ENCODE measurements at regions not wholly inside any gene's neighbourhood (a gene's known extent, or its start where the extent isn't known, plus 50 kb on each side); places are given as distances from the start of the nearest gene placed in this dataset.

- H4K8ac ChIP-seq (replicated peaks; ENCODE audit: insufficient read length, low read depth, low read length): no peak overlapping the region
- no peak overlapping the region for H2BK12ac ChIP-seq (ENCODE audit: insufficient read length, low read depth, low read length)
- no peaks in the 10 kb centered on the region for H3K4me1 ChIP-seq (ENCODE audit: insufficient read depth, low read length)
- no peak overlapping the region for H3K18ac ChIP-seq (ENCODE audit: insufficient read length, low read depth, low read length)
- Mint-ChIP-seq H3K9me3 (peaks cover 0 to 5% of the 10 kb centered on the region in 2 experiments; a peak in 3 of 5 replicates), H3K4me3 (no peak overlapping the region), H3K4me1 (no peaks in the 10 kb centered on the region), H3K36me3 (ENCODE audit: insufficient read depth in 1 of 3, low read depth in 3 of 3) (no peaks in the 10 kb centered on the region), H3K27ac (no peak overlapping the region), H3K27me3 (ENCODE audit: low read depth) (no peaks in the 10 kb centered on the region)
- H3K9me3 ChIP-seq (ENCODE audit: control insufficient read depth, low read depth, low read length): no peaks in the 10 kb centered on the region
- no CpG with 5 or more reads among the region's 2 CpGs for WGBS (ENCODE audit: extremely low coverage, insufficient read length, low lambda C conversion rate)
- H4K20me1 ChIP-seq (ENCODE audit: control insufficient read depth, insufficient read depth, insufficient read length): no peaks in the 10 kb centered on the region
- no peak for TF ChIP-seq CTCF (conservative IDR thresholded peaks at IDR 0.05)
- H2AK5ac ChIP-seq (ENCODE audit: insufficient read length, low read length): no peak overlapping the region
- DNase-seq: no peak
- no peak overlapping the region for H3T11ph ChIP-seq (ENCODE audit: low read length)
- H3K14ac ChIP-seq (ENCODE audit: insufficient read depth, low read length): no peak overlapping the region
- no peak overlapping the region for H4K91ac ChIP-seq (ENCODE audit: insufficient read length, low read depth, low read length)
- H3K79me1 ChIP-seq (ENCODE audit: insufficient read depth, low read depth, low read length, poor library complexity, severe bottlenecking): no peaks in the 10 kb centered on the region
- H2AFZ ChIP-seq (ENCODE audit: low read length): no peak overlapping the region
- no peak overlapping the region for H2BK20ac ChIP-seq (ENCODE audit: low read depth, low read length, poor library complexity, severe bottlenecking)
- H3K4ac ChIP-seq (ENCODE audit: low read depth, low read length): no peak overlapping the region
- no peaks in the 10 kb centered on the region for H3K23me2 ChIP-seq (ENCODE audit: insufficient read length, low read depth, low read length, poor library complexity, severe bottlenecking)
- no peaks in the 10 kb centered on the region for H3K27me3 ChIP-seq (ENCODE audit: insufficient read depth, low read length)
- no peak overlapping the region for H2BK5ac ChIP-seq (ENCODE audit: insufficient read length, low read length)
- H3K9ac ChIP-seq (ENCODE audit: extremely low read depth, insufficient read length, low read length): no peak overlapping the region
- no peak overlapping the region for H3K4me2 ChIP-seq (ENCODE audit: insufficient read depth, insufficient read length, low read length)
- no peak overlapping the region for H3K56ac ChIP-seq (ENCODE audit: insufficient read length, low read depth, low read length)
- no peak overlapping the region for H2BK120ac ChIP-seq (ENCODE audit: low read depth, low read length, poor library complexity, severe bottlenecking)
- no peak overlapping the region for H2BK15ac ChIP-seq (ENCODE audit: low read depth, low read length)
- no peak overlapping the region for H4K5ac ChIP-seq (ENCODE audit: insufficient read length, low read depth, low read length)
- H3K27ac ChIP-seq (ENCODE audit: insufficient read length, low read depth, low read length): no peak overlapping the region
- no peaks in the 10 kb centered on the region for H3K79me2 ChIP-seq (ENCODE audit: insufficient read depth, low read length)
- H3K23ac ChIP-seq (ENCODE audit: insufficient read length, low read depth, low read length): no peak overlapping the region
Observed at GRCh38 chr3:152046280-152046679, 172.8 kb downstream of the SUCNR1 start.

Data from H9 (cell line).